ENCODE measurements at regions not wholly inside any gene's neighbourhood (a gene's known extent, or its start where the extent isn't known, plus 50 kb on each side); places are given as distances from the start of the nearest gene placed in this dataset.
A peak's percentile ranks its signal among the peaks of the same experiment; 100 is the strongest.

GRCh38 chr15:62940755-62941361 is 101.7 kb upstream of the TPM1 start:
- DNase-seq (ENCODE audit: low spot score), result peak; percentile 95

- peak; percentile 53 for DNase-seq (ENCODE audit: low spot score)
Observed at GRCh38 chr15:62941699-62942098, 100.8 kb upstream of the TPM1 start.

GRCh38 chr15:62942428-62942827 is 100.1 kb upstream of the TPM1 start:
- no peak for DNase-seq (ENCODE audit: low spot score)

DNA sequence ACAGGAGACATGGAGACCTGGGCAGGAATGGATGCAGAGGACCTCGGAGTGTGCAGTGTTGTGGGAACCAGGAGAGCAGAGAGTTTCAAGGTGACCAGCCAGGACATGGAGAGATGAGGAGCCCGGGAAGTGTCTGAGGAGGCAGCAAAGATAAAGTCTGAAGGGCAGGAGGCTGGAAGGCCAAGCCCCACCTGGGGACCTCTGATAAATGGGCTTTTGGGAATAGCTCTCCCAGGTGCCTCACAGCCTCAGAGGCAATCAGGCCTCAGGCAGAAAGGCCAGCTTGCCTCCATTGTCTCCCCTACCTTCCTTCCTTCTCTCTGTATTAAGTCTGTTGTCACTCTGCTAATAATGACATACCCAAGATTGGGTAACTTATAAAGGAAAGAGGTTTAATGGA is 97.5 kb upstream of the TPM1 start:
- DNase-seq (ENCODE audit: low spot score), result no peak

DNA sequence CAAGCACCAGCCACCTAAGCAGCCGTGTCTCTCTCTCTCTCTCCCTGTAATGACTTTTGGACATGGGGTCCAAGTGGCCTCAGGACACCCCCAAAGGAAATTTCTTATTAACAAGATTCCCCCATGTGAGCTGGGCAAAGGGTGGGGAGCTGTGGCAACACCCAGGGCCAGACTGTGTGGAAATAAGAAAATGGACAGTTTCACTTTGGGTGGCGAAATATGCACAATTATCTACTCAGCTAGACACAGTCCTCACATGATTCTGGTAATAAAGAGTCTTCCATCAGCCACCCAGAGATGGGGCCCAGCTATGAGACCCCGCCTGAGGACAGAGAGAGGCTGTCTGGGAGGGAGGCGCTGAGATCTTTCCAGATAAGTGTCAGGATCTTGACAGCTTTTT is 96.8 kb upstream of the TPM1 start:
- DNase-seq (ENCODE audit: low spot score), result peak; percentile 65

- DNase-seq (ENCODE audit: low spot score), result no peak
Observed at GRCh38 chr15:62946940-62947339, 95.6 kb upstream of the TPM1 start.

GRCh38 chr15:62950462-62950931 is 92.0 kb upstream of the TPM1 start:
- DNase-seq (ENCODE audit: low spot score), result no peak

DNA sequence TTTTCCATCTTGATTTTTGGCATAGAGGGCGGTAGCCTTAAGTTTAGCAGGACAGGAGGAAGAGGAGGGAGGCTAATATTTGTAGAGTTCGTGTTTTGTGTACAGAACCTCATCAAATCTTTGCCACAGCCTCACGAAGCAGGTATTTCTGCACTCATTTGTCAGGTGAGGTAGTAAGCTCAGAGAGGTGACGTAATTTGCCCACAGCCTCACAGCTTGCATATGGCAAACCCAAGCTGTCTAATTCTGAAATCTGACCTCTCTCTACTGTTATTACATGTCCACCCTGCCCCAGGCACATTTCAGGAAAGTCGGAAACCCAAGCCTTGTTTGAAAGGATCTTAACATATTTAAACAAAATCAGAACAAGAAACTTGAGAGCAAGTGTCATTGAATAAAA is 91.1 kb upstream of the TPM1 start:
- no peak for DNase-seq (ENCODE audit: low spot score)

GRCh38 chr15:62953021-62953420 is 89.5 kb upstream of the TPM1 start:
- no peak for DNase-seq (ENCODE audit: low spot score)

DNA sequence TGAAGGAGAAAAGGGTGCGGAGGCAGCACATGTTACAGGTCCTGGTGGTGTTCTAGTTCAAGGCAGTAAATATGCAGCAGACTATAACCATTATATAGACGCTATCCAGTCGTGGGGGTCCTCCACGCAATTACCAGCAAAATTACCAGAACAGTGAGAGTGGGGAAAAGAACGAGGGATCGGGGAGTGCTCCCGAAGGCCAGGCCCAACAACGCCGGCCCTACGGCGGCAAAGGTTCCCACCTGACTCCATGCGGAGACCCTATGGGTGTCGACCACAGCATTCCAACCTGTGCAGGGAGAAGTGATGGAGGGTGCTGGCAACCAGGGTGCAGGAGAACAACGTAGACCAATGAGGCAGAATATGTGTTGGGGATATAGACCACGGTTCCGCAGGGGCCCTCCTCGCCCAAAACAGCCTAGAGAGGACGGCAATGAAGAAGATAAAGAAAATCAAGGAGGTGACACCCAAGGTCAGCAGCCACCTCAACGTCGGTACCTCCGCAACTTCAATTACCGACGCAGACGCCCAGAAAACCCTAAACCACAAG is 89.0 kb upstream of the TPM1 start:
- no peak for DNase-seq (ENCODE audit: low spot score)

- DNase-seq (ENCODE audit: low spot score), result no peak
Observed at GRCh38 chr15:62957130-62957529, 85.4 kb upstream of the TPM1 start.

GRCh38 chr15:62958528-62959363 is 83.8 kb upstream of the TPM1 start:
- no peak for DNase-seq (ENCODE audit: low spot score)

DNA sequence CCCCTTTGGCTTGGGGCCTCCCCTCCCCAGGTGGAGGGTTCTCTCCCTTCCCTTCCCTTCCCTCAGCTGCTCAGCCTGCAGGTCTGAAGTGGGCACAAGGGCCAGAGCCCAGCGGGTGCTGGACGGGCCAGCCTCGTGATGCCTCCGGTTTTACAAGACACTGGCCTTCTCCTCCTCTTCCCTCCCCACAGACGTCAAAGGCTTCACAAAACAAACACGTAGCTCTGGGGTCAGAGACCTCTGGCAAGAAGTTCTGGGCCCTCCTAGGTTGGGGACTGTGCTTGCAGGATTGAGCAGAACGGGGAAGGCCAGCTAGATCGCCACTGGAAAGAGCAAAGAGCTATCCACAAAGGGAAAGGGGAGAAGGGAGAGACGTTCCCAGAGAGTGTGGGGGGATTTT is 81.4 kb upstream of the TPM1 start:
- DNase-seq (ENCODE audit: low spot score), result no peak

GRCh38 chr15:62962101-62962995 is 80.2 kb upstream of the TPM1 start:
- DNase-seq (ENCODE audit: low spot score), result no peak

GRCh38 chr15:62964251-62964650 is 78.3 kb upstream of the TPM1 start:
- DNase-seq (ENCODE audit: low spot score), result no peak

DNA sequence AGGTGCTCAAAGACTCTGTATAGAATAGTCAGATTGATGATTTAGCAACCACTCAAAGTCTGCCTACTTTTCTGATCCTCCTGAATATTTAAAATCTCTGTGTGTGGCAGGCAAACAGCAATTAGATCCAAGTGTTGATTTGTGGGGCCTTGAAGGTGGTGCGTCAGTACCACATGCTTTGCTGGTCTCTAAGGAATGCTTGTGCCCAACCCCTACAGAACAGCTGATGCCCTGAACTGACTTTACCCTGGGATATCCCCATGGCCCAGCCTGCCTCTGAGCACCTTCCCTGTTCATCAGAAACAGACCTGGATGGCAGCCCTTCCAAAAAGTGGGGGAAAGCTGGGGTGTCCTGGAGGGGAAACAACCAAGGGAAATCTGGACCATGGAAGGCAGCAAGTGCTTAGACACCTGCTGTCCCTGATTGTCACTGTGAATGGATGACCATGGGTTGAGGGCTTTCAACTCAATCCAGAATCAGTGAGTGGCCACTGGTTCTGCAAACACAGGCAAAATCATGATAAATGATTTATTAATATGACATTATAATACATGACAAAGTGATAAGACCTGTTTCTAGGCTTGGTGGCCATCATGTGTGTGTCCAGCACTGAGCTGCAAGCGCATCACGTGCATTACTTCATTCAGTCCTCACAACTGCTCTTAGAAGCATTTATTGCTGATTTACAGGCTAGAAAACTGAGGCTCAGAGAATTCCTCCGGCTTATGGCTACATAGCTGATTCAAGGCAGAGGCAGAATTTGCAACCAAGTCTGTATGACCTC is 76.1 kb upstream of the TPM1 start:
- no peak for DNase-seq (ENCODE audit: low spot score)

- DNase-seq (ENCODE audit: low spot score), result peak; percentile 79
Observed at GRCh38 chr15:62968699-62969098, 73.8 kb upstream of the TPM1 start.

- no peak for DNase-seq (ENCODE audit: low spot score)
Observed at GRCh38 chr15:62969442-62970089, 73.0 kb upstream of the TPM1 start.

GRCh38 chr15:62972814-62973213 is 69.7 kb upstream of the TPM1 start:
- DNase-seq (ENCODE audit: low spot score), result no peak

DNA sequence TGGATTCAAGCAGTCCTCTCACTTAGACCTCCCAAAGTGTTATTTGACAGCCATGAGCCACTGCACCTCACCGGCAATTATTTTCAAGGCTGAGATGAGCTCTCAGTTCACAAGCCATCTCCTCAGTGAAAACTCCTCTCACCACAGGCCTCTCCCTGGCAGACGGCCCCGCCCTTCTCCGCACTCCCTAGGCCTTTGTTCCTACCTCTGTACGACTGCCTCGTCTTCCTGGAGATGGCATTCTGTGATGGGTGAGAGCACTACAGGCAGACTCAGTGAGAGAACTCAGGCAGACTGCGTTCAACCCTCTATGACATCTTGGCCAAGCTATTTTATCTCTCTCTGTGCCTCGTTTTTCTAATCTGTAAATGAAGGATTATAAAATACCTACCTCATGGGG is 67.0 kb upstream of the TPM1 start:
- DNase-seq (ENCODE audit: low spot score), result no peak

Measured in umbilical cord (tissue), 1 donor.